Sigmoid colon (tissue), 4 donors: ENCODE measurements at regions not wholly inside any gene's neighbourhood (a gene's known extent, or its start where the extent isn't known, plus 50 kb on each side); places are given as distances from the start of the nearest gene placed in this dataset.

Experiments
- EP300 ChIP-seq, 4 donors: sonication (generic); formaldehyde crosslinking; IDR thresholded peaks; one replicate each; pipeline ENCODE4 v1.6.1; 2017; ENCODE audit warnings: antibody characterized with exemption in 4 of 4
- POLR2A ChIP-seq, 2 donors: fragments of 450-650 bp; IDR thresholded peaks; one replicate each; pipeline ENCODE4 v1.6.1; 2016; ENCODE audit warnings: antibody characterized with exemption in 2 of 2, mild to moderate bottlenecking in 2 of 2, moderate library complexity in 2 of 2
- POLR2AphosphoS5 ChIP-seq, 4 donors: sonication (generic); formaldehyde crosslinking; IDR thresholded peaks; one replicate each; pipeline ENCODE4 v1.6.1; 2017; ENCODE audit warnings: antibody characterized with exemption in 4 of 4
- TF ChIP-seq, protein P1 (sequence below), 4 experiments: fragments of 450-650 bp in 3 of 4; fragments of 200-600 bp in 1 of 4; IDR thresholded peaks; one replicate each; pipeline ENCODE4 v1.5.1; 2016 to 2019; ENCODE audit warnings: antibody characterized with exemption in 4 of 4, mild to moderate bottlenecking in 3 of 4, moderate library complexity in 2 of 4

DNA sequence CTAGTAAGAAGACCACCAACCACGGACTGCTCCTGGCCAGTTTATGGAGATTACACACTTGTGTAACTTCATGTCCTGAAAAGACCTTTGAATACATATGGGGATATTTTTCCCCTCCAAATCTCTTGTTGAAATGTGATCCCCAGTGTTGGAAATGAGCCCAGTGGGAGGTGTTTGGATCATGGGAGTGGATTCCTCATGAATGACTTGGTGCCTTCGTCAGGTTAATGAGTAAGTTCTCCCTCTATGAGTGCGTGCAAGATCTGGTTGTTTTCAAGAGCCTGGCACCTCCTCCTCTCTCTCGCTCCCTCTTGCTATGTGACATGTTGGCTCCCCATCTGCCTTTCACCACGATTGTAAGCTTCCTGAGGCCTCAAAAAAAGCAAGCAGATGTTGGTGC lies 769.0 kb upstream of the SLITRK1 start:
- TF ChIP-seq, protein P1, sequence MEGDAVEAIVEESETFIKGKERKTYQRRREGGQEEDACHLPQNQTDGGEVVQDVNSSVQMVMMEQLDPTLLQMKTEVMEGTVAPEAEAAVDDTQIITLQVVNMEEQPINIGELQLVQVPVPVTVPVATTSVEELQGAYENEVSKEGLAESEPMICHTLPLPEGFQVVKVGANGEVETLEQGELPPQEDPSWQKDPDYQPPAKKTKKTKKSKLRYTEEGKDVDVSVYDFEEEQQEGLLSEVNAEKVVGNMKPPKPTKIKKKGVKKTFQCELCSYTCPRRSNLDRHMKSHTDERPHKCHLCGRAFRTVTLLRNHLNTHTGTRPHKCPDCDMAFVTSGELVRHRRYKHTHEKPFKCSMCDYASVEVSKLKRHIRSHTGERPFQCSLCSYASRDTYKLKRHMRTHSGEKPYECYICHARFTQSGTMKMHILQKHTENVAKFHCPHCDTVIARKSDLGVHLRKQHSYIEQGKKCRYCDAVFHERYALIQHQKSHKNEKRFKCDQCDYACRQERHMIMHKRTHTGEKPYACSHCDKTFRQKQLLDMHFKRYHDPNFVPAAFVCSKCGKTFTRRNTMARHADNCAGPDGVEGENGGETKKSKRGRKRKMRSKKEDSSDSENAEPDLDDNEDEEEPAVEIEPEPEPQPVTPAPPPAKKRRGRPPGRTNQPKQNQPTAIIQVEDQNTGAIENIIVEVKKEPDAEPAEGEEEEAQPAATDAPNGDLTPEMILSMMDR (IDR thresholded peaks at IDR 0.05): no peak
- TF ChIP-seq EP300 (IDR thresholded peaks at IDR 0.05) (no peak), POLR2AphosphoS5 (IDR thresholded peaks at IDR 0.05) (no peak), POLR2A (IDR thresholded peaks at IDR 0.05) (no peak)
